Activated CD8-positive, alpha-beta T cell treated with anti-CD3 and anti-CD28 coated beads, Interleukin-2, amount 10 ng/mL, durations not matched to agents 7 days and 5 days (primary cell): ENCODE measurements at regions not wholly inside any gene's neighbourhood (a gene's known extent, or its start where the extent isn't known, plus 50 kb on each side); places are given as distances from the start of the nearest gene placed in this dataset.
A peak's percentile ranks its signal among the peaks of the same experiment; 100 is the strongest.
"Not testable (repeated sequence)": the region's sequence is repeated elsewhere in the genome, so short reads cannot be mapped to it uniquely, and the experiment has no call there.

Experiments used
- ATAC-seq: fragments of 150-1000 bp; cut with Tn5 transposase; one replicate; pipeline ENCODE4 v1.10.0; 2021; ENCODE audit warnings: moderate library complexity
- CTCF ChIA-PET: fragments of 350-600 bp; sonication (Branson Sonifier 250); formaldehyde crosslinking; loops from one replicate; lab custom pipeline; 2021; ENCODE audit warnings: antibody characterized with exemption; lab: Charles Lee
- POLR2A ChIA-PET: fragments of 350-600 bp; sonication (Branson Sonifier 250); formaldehyde crosslinking; loops from one replicate; lab custom pipeline; 2021; ENCODE audit warnings: antibody characterized with exemption; lab: Charles Lee
- DNase-seq: peaks from one replicate; pipeline ENCODE4 v3.0.0-alpha.2; 2020
- H3K27ac Mint-ChIP-seq: one replicate; pipeline ENCODE4 v1.8.0; 2021; ENCODE audit warnings: mild to moderate bottlenecking, mixed read lengths
- H3K27me3 Mint-ChIP-seq: one replicate; pipeline ENCODE4 v1.8.0; 2021; ENCODE audit warnings: low read depth, mixed read lengths
- H3K36me3 Mint-ChIP-seq: one replicate; pipeline ENCODE4 v1.8.0; 2021; ENCODE audit warnings: low read depth, mixed read lengths
- H3K4me1 Mint-ChIP-seq: one replicate; pipeline ENCODE4 v1.8.0; 2021; ENCODE audit warnings: low read depth, mixed read lengths
- H3K4me3 Mint-ChIP-seq: one replicate; pipeline ENCODE4 v1.8.0; 2021; ENCODE audit warnings: mild to moderate bottlenecking, mixed read lengths
- H3K9me3 Mint-ChIP-seq: one replicate; pipeline ENCODE4 v1.8.0; 2022; ENCODE audit warnings: mixed read lengths; ENCODE audit not compliant: insufficient read depth

DNA sequence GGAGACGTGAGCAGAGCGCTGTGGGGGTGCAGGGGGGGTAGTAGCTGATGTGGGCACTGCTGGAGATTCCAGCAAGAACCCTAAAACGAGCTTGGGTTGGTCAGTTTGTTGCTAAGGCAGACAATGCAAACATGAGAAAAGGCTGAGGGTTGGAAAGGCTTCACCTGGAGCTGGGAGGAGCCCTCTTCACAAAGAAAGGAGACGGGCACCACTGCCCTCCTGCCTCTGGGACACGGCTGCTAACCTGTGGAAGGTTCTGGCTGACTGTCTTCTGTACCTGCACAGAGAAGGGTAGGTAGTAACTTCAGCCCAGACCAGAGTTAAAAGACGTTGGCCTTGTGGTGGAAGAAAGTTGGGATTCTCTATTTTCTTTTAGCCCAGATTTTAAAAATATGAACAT is 108.7 kb downstream of the SUCLA2 start:
- H3K36me3 Mint-ChIP-seq: peaks cover 7% of the 10 kb centered on the region
- ChIA-PET CTCF (no interaction called here), POLR2A (interaction anchor here (1.1 kb wide), 1 partner anchor 146 kb away, joined by 4 read pairs; the partner anchor contains the start of gene NUDT15)
- H3K27me3 Mint-ChIP-seq: no peaks in the 10 kb centered on the region
- ATAC-seq (no peak), DNase-seq (no peak)
- H3K4me3 Mint-ChIP-seq: no peak overlapping the region
- H3K27ac Mint-ChIP-seq: no peak overlapping the region
- H3K4me1 Mint-ChIP-seq: peaks cover 30% of the 10 kb centered on the region
- H3K9me3 Mint-ChIP-seq: no peaks in the 10 kb centered on the region

DNA sequence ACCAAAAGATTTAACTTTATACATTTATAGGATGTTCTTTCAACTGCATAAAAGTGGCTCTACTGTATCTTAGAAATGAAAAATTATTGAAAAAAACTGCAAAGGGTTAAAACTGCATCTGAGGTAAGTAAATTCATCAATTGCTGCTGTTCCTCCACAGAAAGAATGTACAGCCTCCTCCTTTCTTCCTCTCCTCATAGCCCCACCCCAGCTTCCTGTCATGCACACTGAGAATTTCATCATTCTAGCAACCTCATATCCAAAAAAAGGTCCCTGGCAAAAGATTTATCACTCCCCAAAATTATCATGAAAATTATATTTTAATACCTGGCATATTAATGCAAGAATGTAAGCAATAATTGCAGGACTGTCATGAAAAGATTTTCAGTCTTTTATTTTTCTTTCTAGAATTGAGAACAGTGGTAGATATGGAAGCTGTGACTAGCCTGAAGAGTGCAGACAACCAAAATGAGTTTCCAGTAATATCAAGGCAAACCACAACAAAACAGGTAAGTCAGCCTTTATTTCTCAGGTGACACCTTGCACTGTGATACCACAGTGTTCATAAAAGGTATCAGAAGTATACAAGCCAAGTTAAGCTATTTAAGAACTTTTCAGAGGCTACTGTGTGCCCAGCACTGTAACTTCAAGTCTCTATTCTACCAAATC is 110.8 kb downstream of the SUCLA2 start:
- Mint-ChIP-seq H3K4me1 (peaks cover 49% of the 10 kb centered on the region), H3K27ac (peak overlapping the region; percentile 63), H3K4me3 (peak overlapping the region; percentile 51), H3K9me3 (no peaks in the 10 kb centered on the region), H3K27me3 (no peaks in the 10 kb centered on the region), H3K36me3 (peaks cover 18% of the 10 kb centered on the region)
- ChIA-PET CTCF (interaction anchor here (1.3 kb wide), 1 partner anchor 17 kb away, joined by 3 read pairs; no protein-coding TSS in a partner anchor), POLR2A (no interaction called here)
- peak; percentile 63 for ATAC-seq
- peak; percentile 42 for DNase-seq

DNA sequence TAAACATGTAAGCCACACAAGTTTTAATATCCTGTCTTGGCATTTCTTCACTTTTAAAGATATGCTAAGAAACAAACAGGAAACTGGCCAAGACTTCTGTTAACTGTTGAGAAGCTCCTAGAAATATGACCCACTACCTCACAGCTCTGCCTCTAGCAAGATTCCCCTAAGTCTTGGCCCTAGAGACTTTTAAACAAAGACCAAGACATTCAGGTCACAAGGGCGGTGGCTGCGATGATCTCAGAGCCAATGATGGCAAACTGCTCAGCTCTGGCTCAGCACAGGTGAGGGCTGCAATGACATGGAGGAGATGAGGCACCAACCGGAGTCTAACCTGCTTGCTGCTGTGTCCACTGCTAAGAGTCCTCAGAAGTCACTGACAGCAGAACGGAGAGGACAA is 114.8 kb downstream of the SUCLA2 start:
- ChIA-PET POLR2A (no interaction called here), CTCF (no interaction called here)
- Mint-ChIP-seq H3K27ac (peak overlapping the region; percentile 87), H3K9me3 (no peaks in the 10 kb centered on the region), H3K4me3 (no peak overlapping the region), H3K27me3 (peaks cover 3% of the 10 kb centered on the region), H3K36me3 (peaks cover 18% of the 10 kb centered on the region), H3K4me1 (peaks cover 42% of the 10 kb centered on the region)
- peak; percentile 56 for DNase-seq
- ATAC-seq: peak; percentile 71

DNA sequence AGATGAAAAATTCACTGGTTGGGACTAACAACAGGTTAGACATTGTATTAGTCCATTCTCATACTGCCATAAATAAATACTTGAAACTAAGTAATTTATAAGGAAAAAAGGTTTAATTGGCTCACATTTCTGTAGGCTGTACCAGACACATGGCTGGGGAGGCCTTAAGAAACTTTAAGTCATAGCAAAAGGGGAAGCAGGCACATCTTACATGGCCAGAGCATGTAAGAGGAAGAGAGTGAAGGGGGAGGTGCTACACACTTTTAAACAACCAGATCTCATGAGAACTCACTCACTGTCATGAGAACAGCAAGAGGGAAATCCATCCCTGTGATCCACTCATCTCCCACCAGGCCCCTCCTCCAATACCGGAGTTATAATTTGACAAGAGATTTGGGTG is 125.9 kb downstream of the SUCLA2 start:
- ChIA-PET CTCF (no interaction called here), POLR2A (no interaction called here)
- Mint-ChIP-seq H3K27me3 (no peaks in the 10 kb centered on the region), H3K27ac (no peak overlapping the region), H3K4me3 (no peak overlapping the region), H3K4me1 (no peaks in the 10 kb centered on the region), H3K9me3 (peaks cover 6% of the 10 kb centered on the region), H3K36me3 (peaks cover 3% of the 10 kb centered on the region)
- no peak for ATAC-seq
- no peak for DNase-seq

DNA sequence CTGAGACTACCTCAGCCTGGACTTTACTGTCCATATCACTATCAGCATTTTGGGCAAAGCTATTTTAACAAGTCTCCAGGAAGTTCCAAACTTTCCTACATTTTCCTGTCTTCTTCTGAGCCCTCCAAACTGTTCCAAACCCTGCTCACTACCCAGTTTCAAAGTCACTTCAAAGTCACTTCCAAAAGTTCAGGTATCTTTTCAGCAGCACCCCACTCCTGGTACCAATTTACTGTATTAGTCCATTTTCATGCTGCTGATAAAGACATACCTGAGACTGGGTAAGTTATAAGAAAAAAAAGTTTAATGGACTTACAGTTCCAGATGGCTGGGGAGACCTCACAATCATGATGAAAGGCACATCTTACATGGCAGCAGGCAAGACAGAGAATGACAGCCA is 127.1 kb downstream of the SUCLA2 start:
- DNase-seq, ATAC-seq, H3K4me3 Mint-ChIP-seq, POLR2A ChIA-PET, H3K9me3 Mint-ChIP-seq, H3K27ac Mint-ChIP-seq, H3K27me3 Mint-ChIP-seq, CTCF ChIA-PET, H3K36me3 Mint-ChIP-seq, H3K4me1 Mint-ChIP-seq: not testable (repeated sequence)

DNA sequence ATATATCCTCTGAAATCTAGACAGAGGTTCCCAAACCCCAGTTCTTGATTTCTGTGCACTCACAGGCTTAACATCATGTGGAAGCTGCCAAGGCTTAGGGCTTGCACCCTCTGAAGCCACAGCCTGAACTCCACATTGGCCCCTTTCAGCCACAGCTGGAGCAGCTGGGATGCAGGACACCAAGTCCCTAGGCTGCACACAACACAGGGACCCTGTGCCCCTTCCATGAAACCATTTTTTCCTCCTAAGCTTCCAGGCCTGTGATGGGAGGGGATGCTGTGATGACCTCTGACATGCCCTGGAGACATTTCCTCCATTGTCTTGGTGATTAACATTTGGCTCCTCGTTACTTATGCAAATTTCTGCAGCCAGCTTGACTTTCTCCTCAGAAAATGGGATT is 127.8 kb downstream of the SUCLA2 start:
- DNase-seq, ATAC-seq, H3K27me3 Mint-ChIP-seq, POLR2A ChIA-PET, H3K36me3 Mint-ChIP-seq, H3K4me1 Mint-ChIP-seq, H3K9me3 Mint-ChIP-seq, CTCF ChIA-PET, H3K4me3 Mint-ChIP-seq, H3K27ac Mint-ChIP-seq: not testable (repeated sequence)

DNA sequence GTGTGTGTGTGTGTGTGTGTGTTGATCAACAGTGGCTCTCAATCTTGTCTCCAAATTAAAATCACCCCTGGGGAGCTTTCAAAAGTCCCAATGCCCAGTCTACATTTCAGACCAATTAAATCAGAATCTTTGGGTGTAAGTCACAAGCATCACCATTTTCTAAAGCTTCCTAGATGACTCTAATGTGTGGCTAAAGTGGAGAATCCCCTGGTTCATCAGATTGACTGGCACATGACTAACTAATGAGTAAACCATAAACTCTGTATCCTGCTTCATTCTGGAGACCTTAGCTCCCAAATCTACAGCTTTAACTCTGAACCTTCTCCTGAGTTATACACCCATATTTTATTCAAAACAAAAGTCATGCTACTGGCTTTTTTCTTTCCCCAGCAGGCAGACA is 131.3 kb downstream of the SUCLA2 start:
- POLR2A ChIA-PET: no interaction called here
- H3K9me3 Mint-ChIP-seq: peaks cover 6% of the 10 kb centered on the region

DNA sequence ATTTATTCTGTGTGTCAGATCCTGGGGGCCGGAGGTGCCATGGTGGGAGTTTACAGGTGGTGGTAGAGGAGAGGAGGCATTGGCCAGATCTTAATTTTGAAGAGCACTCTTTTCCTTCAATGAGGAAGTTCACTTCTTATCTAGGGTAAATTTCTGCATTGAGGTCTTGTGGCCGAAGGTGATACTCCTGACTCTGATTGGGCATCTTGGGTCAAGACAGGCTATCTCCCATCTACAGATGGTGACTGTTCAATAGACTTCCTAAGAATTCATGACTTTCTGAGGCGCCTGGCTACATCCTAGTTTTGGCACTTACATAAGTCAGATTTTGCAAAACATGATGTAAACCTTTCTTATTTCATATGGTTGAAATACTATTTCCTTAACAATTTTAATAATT is 135.2 kb downstream of the SUCLA2 start:
- ChIA-PET POLR2A (no interaction called here), CTCF (no interaction called here)
- H3K9me3 Mint-ChIP-seq: no peaks in the 10 kb centered on the region
- H3K27ac Mint-ChIP-seq: no peak overlapping the region
- DNase-seq: no peak
- H3K4me3 Mint-ChIP-seq: no peak overlapping the region
- no peak for ATAC-seq
- H3K27me3 Mint-ChIP-seq: peaks cover 16% of the 10 kb centered on the region
- H3K36me3 Mint-ChIP-seq: no peaks in the 10 kb centered on the region
- no peaks in the 10 kb centered on the region for H3K4me1 Mint-ChIP-seq

More for the DNA sequence above, 131.3 kb downstream of the SUCLA2 start:
- peaks cover 9% of the 10 kb centered on the region for H3K27me3 Mint-ChIP-seq
- CTCF ChIA-PET: interaction anchor here (0.7 kb wide), 1 partner anchor 322 kb away, joined by 3 read pairs; no protein-coding TSS in a partner anchor
- DNase-seq: no peak
- no peak for ATAC-seq
- H3K4me1 Mint-ChIP-seq: no peaks in the 10 kb centered on the region
- peaks cover 3% of the 10 kb centered on the region for H3K36me3 Mint-ChIP-seq
- H3K4me3 Mint-ChIP-seq: no peak overlapping the region
- no peak overlapping the region for H3K27ac Mint-ChIP-seq

DNA sequence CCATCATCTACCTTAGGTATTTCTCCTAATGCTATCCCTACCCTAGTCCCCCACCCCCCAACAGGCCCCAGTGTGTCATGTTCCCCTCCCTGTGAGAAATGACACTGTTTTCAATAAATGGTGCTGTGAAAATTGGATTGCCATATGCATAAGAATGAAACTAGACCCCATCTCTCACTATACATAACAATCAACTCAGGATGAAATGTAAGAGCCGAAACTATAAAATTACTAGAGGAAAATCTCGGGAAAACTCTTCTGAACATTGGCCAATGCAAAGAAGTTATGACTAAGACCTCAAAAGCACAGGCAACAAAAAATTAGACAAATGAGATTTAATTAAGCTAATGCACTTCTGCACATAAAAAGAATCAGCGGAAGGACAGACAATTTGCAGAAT is 138.2 kb downstream of the SUCLA2 start:
- no peaks in the 10 kb centered on the region for H3K36me3 Mint-ChIP-seq
- H3K27me3 Mint-ChIP-seq: peaks cover 21% of the 10 kb centered on the region
- no peaks in the 10 kb centered on the region for H3K4me1 Mint-ChIP-seq
- DNase-seq: no peak
- no peak overlapping the region for H3K4me3 Mint-ChIP-seq
- H3K9me3 Mint-ChIP-seq: no peaks in the 10 kb centered on the region
- ChIA-PET POLR2A (no interaction called here), CTCF (no interaction called here)
- H3K27ac Mint-ChIP-seq: no peak overlapping the region
- ATAC-seq: no peak

DNA sequence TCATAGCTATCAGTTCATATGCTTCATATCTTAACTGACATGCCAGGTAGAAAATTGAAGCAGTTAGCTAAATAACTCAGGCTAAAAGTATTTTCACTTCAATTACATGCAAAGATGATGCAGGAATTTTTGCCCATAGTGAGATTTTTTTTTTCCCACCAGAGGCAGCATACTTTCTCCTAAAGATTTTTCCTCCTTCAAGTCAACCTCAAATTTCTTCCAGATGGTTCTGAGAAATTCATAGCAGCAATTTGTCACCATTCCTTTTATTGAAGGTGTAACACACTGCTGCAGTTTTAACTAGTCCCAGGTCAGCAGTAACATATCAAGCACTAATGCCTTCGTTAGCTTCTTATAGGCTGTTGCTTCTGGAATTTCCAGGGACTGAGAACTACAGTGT is 141.9 kb downstream of the SUCLA2 start:
- CTCF ChIA-PET: interaction anchor here (1.3 kb wide), 1 partner anchor 74 kb away, joined by 3 read pairs; no protein-coding TSS in a partner anchor

DNA sequence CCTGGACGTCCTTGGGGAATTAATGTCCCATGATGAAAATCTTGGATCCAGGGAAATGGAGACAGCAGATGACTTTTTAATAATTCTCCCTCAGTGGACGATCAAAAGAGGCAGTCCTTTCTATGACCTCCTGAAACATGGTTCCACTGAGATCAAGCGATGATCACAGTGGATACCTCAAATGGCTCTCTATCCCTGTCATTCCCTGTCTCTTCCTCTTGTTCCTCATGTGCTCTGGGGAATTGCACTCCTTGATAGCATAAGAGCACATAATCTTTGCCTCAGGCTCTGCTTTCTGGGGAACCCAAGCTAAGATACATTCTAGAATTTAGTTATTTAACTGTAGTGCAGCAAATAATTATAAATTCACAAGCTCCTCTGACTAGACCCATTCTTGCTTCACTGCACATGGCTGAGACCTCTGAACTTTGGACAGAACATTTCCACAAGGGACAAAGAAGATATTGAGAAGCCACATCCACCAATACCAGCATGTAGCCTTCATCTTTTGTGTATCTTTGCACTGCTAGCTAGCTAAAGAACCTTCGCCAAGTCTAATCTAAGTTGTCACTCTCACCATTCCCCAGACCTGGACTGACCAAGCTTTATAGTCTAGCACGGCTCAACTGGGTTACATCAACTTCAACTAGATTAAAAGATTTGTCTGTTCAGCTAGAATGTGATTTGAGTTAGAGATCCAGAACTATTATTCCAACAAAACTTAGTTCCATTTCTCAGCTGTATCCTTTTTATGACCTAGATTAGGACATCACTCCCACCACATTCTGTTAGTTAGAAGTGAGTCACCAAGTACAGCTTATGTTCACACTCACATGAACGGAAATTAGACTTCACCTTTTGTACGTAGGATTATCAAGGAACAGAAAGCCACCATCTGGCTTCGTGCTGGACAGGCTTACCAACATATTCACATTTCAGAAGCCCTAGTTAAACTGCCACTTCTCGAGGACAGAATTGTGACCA is 142.7 kb downstream of the SUCLA2 start:
- H3K9me3 Mint-ChIP-seq: no peaks in the 10 kb centered on the region

More for the DNA sequence above, 141.9 kb downstream of the SUCLA2 start:
- DNase-seq (no peak), ATAC-seq (no peak)
- H3K27ac Mint-ChIP-seq: no peak overlapping the region
- POLR2A ChIA-PET: interaction anchor here (0.6 kb wide), 1 partner anchor 103 kb away, joined by 3 read pairs; no protein-coding TSS in a partner anchor
- no peaks in the 10 kb centered on the region for H3K36me3 Mint-ChIP-seq
- no peaks in the 10 kb centered on the region for H3K9me3 Mint-ChIP-seq
- no peaks in the 10 kb centered on the region for H3K4me1 Mint-ChIP-seq
- peaks cover 13% of the 10 kb centered on the region for H3K27me3 Mint-ChIP-seq
- H3K4me3 Mint-ChIP-seq: no peak overlapping the region

DNA sequence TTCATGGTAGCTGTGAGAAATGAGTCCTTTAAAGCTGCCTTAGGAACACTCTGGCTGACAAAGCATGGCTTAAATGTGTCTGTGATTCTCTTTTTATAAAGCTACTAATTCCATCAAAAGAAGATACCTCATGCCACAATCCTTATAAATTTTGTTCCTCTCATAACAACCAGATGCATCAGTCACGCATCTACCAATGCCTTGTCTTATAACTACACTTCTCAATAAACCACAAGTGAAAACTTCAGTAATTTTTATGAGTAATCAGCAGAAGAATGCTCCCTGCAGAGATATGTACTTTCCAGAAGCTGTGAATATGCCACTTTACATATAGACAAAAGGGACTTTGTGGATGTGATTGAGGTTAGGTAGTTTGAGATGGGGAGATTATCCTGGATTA is 147.8 kb downstream of the SUCLA2 start:
- ATAC-seq (no peak), DNase-seq (no peak)
- no peak overlapping the region for H3K4me3 Mint-ChIP-seq
- H3K36me3 Mint-ChIP-seq: no peaks in the 10 kb centered on the region
- peaks cover 7% of the 10 kb centered on the region for H3K27me3 Mint-ChIP-seq
- CTCF ChIA-PET: no interaction called here
- no peaks in the 10 kb centered on the region for H3K9me3 Mint-ChIP-seq
- H3K27ac Mint-ChIP-seq: no peak overlapping the region
- no peaks in the 10 kb centered on the region for H3K4me1 Mint-ChIP-seq
- POLR2A ChIA-PET: no interaction called here

More for the DNA sequence above, 142.7 kb downstream of the SUCLA2 start:
- CTCF ChIA-PET: interaction anchor here (1.3 kb wide), 1 partner anchor 75 kb away, joined by 3 read pairs; no protein-coding TSS in a partner anchor
- Mint-ChIP-seq H3K27me3 (peaks cover 13% of the 10 kb centered on the region), H3K36me3 (no peaks in the 10 kb centered on the region), H3K27ac (no peak overlapping the region), H3K4me3 (no peak overlapping the region), H3K4me1 (no peaks in the 10 kb centered on the region)
- DNase-seq (no peak), ATAC-seq (no peak)
- POLR2A ChIA-PET: no interaction called here
